H9 (cell line): ENCODE measurements at regions not wholly inside any gene's neighbourhood (a gene's known extent, or its start where the extent isn't known, plus 50 kb on each side); places are given as distances from the start of the nearest gene placed in this dataset.

Experiments
- DNase-seq: peaks from one replicate; pipeline ENCODE4 v3.0.0-alpha.2; 2017
- H2AFZ ChIP-seq: one replicate; pipeline ENCODE4 v1.6.1; 2013; ENCODE audit warnings: mild to moderate bottlenecking, low read length, control low read depth, moderate library complexity
- H2AK5ac ChIP-seq: 2 replicates; pipeline ENCODE4 v1.6.1; 2013; ENCODE audit warnings: low read length, control low read depth, mixed read lengths; ENCODE audit not compliant: insufficient read length
- H2BK120ac ChIP-seq: one replicate; pipeline ENCODE4 v1.6.1; 2013; ENCODE audit warnings: low read depth, mild to moderate bottlenecking, low read length, control low read depth, inconsistent platforms; ENCODE audit not compliant: poor library complexity, severe bottlenecking
- H2BK12ac ChIP-seq: 2 replicates; pipeline ENCODE4 v1.6.1; 2013; ENCODE audit warnings: low read length, control low read depth, mixed read lengths, low read depth; ENCODE audit not compliant: insufficient read length
- H2BK15ac ChIP-seq: 2 replicates; pipeline ENCODE4 v1.6.1; 2013; ENCODE audit warnings: low read depth, low read length, control low read depth
- H2BK20ac ChIP-seq: one replicate; pipeline ENCODE4 v1.6.1; 2013; ENCODE audit warnings: low read depth, mild to moderate bottlenecking, low read length, control low read depth, inconsistent platforms; ENCODE audit not compliant: poor library complexity, severe bottlenecking
- H2BK5ac ChIP-seq: 2 replicates; pipeline ENCODE4 v1.6.1; 2013; ENCODE audit warnings: low read length, control low read depth, mixed read lengths; ENCODE audit not compliant: insufficient read length
- H3K14ac ChIP-seq: 2 replicates; pipeline ENCODE4 v1.6.1; 2013; ENCODE audit warnings: low read length, control low read depth; ENCODE audit not compliant: insufficient read depth
- H3K18ac ChIP-seq: 2 replicates; pipeline ENCODE4 v1.6.1; 2013; ENCODE audit warnings: low read depth, mild to moderate bottlenecking, mixed read lengths, low read length, control low read depth; ENCODE audit not compliant: insufficient read length
- H3K23ac ChIP-seq: 2 replicates; pipeline ENCODE4 v1.6.1; 2013; ENCODE audit warnings: low read length, control low read depth, mixed read lengths, low read depth; ENCODE audit not compliant: insufficient read length
- H3K23me2 ChIP-seq: 2 replicates; pipeline ENCODE4 v1.6.1; 2013; ENCODE audit warnings: low read depth, mild to moderate bottlenecking, mixed read lengths, low read length, control low read depth; ENCODE audit not compliant: insufficient read length, poor library complexity, severe bottlenecking
- H3K27ac ChIP-seq: 2 replicates; pipeline ENCODE4 v1.5.1; 2013; ENCODE audit warnings: low read length, control low read depth, mixed read lengths, low read depth; ENCODE audit not compliant: insufficient read length
- H3K27me3 ChIP-seq: 2 replicates; pipeline ENCODE4 v1.6.1; 2013; ENCODE audit warnings: low read length, control low read depth, inconsistent platforms; ENCODE audit not compliant: insufficient read depth
- H3K4ac ChIP-seq: 2 replicates; pipeline ENCODE4 v1.6.1; 2013; ENCODE audit warnings: low read depth, mild to moderate bottlenecking, control low read depth, inconsistent platforms, low read length, moderate library complexity
- H3K4me1 ChIP-seq: 2 replicates; pipeline ENCODE4 v1.6.1; 2013; ENCODE audit warnings: low read length, control low read depth, inconsistent platforms; ENCODE audit not compliant: insufficient read depth
- H3K4me2 ChIP-seq: 2 replicates; pipeline ENCODE4 v1.6.1; 2013; ENCODE audit warnings: low read length, control low read depth, mixed read lengths; ENCODE audit not compliant: insufficient read length, insufficient read depth
- H3K56ac ChIP-seq: 2 replicates; pipeline ENCODE4 v1.6.1; 2013; ENCODE audit warnings: low read depth, mild to moderate bottlenecking, mixed read lengths, low read length, control low read depth; ENCODE audit not compliant: insufficient read length
- H3K79me1 ChIP-seq: 2 replicates; pipeline ENCODE4 v1.6.1; 2013; ENCODE audit warnings: low read depth, mild to moderate bottlenecking, moderate library complexity, low read length, control low read depth, inconsistent platforms; ENCODE audit not compliant: insufficient read depth, poor library complexity, severe bottlenecking
- H3K79me2 ChIP-seq: 2 replicates; pipeline ENCODE4 v1.6.1; 2013; ENCODE audit warnings: low read length, control low read depth, inconsistent platforms; ENCODE audit not compliant: insufficient read depth
- H3K9ac ChIP-seq: 2 replicates; pipeline ENCODE4 v1.6.1; 2013; ENCODE audit warnings: low read length, control low read depth, mixed read lengths; ENCODE audit not compliant: insufficient read length; ENCODE audit errors: extremely low read depth
- H3K9me3 ChIP-seq: one replicate; pipeline ENCODE4 v1.6.1; 2013; ENCODE audit warnings: low read depth, low read length, inconsistent platforms; ENCODE audit not compliant: control insufficient read depth
- H3T11ph ChIP-seq: one replicate; pipeline ENCODE4 v1.6.1; 2013; ENCODE audit warnings: mild to moderate bottlenecking, low read length, control low read depth, inconsistent platforms
- H4K20me1 ChIP-seq: one replicate; pipeline ENCODE4 v1.6.1; 2013; ENCODE audit not compliant: control insufficient read depth, insufficient read length, insufficient read depth
- H4K5ac ChIP-seq: 2 replicates; pipeline ENCODE4 v1.6.1; 2013; ENCODE audit warnings: low read depth, mild to moderate bottlenecking, mixed read lengths, low read length, control low read depth; ENCODE audit not compliant: insufficient read length
- H4K8ac ChIP-seq: replicated peaks from 2 replicates; pipeline ENCODE4 v1.6.1; 2013; ENCODE audit warnings: low read length, control low read depth, mixed read lengths, low read depth; ENCODE audit not compliant: insufficient read length
- H4K91ac ChIP-seq: 2 replicates; pipeline ENCODE4 v1.6.1; 2013; ENCODE audit warnings: low read depth, mild to moderate bottlenecking, moderate library complexity, mixed read lengths, low read length, control low read depth; ENCODE audit not compliant: insufficient read length
- H3K27ac Mint-ChIP-seq, 3 experiments: 2 replicates in 2 of 3; 3 replicates in 1 of 3; pipeline ENCODE4 v1.8.0; 2020 to 2021; ENCODE audit warnings: mixed read lengths in 3 of 3, mild to moderate bottlenecking in 1 of 3, moderate library complexity in 1 of 3
- H3K27me3 Mint-ChIP-seq: 2 replicates; pipeline ENCODE4 v1.8.0; 2021; ENCODE audit warnings: low read depth, mild to moderate bottlenecking, moderate library complexity, mixed read lengths
- H3K36me3 Mint-ChIP-seq, 3 experiments: 2 replicates in 2 of 3; 3 replicates in 1 of 3; pipeline ENCODE4 v1.8.0; 2020 to 2021; ENCODE audit warnings: low read depth in 3 of 3, mixed read lengths in 3 of 3; ENCODE audit not compliant: insufficient read depth in 1 of 3
- H3K4me1 Mint-ChIP-seq, 2 experiments: 2 replicates each; pipeline ENCODE4 v1.8.0; 2020; ENCODE audit warnings: mixed read lengths in 2 of 2
- H3K4me3 Mint-ChIP-seq, 2 experiments: 2 replicates in 1 of 2; 3 replicates in 1 of 2; pipeline ENCODE4 v1.8.0; 2020 to 2021; ENCODE audit warnings: mild to moderate bottlenecking in 2 of 2, mixed read lengths in 2 of 2, moderate library complexity in 1 of 2
- H3K9me3 Mint-ChIP-seq, 2 experiments: 2 replicates in 1 of 2; 3 replicates in 1 of 2; pipeline ENCODE4 v1.8.0; 2020; ENCODE audit warnings: mild to moderate bottlenecking in 2 of 2, mixed read lengths in 2 of 2, moderate library complexity in 1 of 2
- WGBS: extraction: QIAGEN DNeasy Blood & Tissue Kit; methylation state at CpG from one replicate; pipeline ENCODE4 v1.1.7; 2013; ENCODE audit warnings: missing lambda C conversion rate, low lambda C conversion rate, mixed read lengths; ENCODE audit not compliant: insufficient read length; ENCODE audit errors: extremely low coverage; 5-methylcytosine and 5-hydroxymethylcytosine counted together
- TF ChIP-seq, protein P1 (sequence below): fragments of 200-600 bp; sonication (generic); conservative IDR thresholded peaks from 3 replicates; pipeline ENCODE4 v1.8.0; 2021; ENCODE audit warnings: antibody characterized with exemption, mild to moderate bottlenecking

DNA sequence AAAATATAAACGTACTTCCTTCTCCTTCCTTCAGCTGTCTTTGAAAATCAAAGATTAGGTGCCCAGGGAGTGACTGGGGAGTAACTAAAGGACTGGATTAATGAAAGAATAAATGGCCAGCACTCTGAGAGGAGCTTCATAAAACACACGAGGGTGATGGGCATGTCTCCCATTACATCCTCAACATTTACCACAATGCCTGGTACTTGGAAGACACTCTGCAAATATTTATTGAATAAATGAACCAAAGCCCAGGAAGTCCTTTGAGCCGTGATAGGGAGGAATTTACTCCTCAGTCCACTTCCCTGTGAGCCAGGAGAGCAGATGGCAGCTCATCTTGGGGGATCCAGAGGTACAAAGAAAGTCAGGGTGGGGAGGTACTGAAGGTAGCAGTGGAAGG is 96.3 kb downstream of the RAB11FIP2 start:
- Histone ChIP-seq H3K4me2 (no peak overlapping the region), H4K5ac (no peak overlapping the region), H2AFZ (no peak overlapping the region), H3K27ac (no peak overlapping the region), H2BK12ac (no peak overlapping the region), H3K27me3 (no peaks in the 10 kb centered on the region), H4K91ac (no peak overlapping the region), H2BK20ac (no peak overlapping the region), H3K79me1 (no peaks in the 10 kb centered on the region), H3K4me1 (no peaks in the 10 kb centered on the region), H2BK5ac (no peak overlapping the region), H3K9ac (no peak overlapping the region), H3K23ac (no peak overlapping the region), H3K18ac (no peak overlapping the region), H3T11ph (no peak overlapping the region), H3K56ac (no peak overlapping the region), H2AK5ac (no peak overlapping the region), H2BK120ac (no peak overlapping the region), H3K14ac (no peak overlapping the region), H4K20me1 (no peaks in the 10 kb centered on the region), H3K9me3 (no peaks in the 10 kb centered on the region), H3K79me2 (no peaks in the 10 kb centered on the region), H2BK15ac (no peak overlapping the region), H3K23me2 (no peaks in the 10 kb centered on the region), H3K4ac (no peak overlapping the region), H4K8ac (no peak overlapping the region)
- Mint-ChIP-seq H3K27me3 (peaks cover 2% of the 10 kb centered on the region; the same call in 1 of the 2 replicates), H3K9me3 (no peaks in the 10 kb centered on the region), H3K4me3 (no peak overlapping the region), H3K27ac (no peak overlapping the region), H3K4me1 (peaks cover 0 to under 1% of the 10 kb centered on the region in 2 experiments; a peak in 1 of 4 replicates), H3K36me3 (no peaks in the 10 kb centered on the region; a peak in 1 of 7 replicates)
- no peak for DNase-seq
- WGBS, result no CpG with 5 or more reads among the region's 3 CpGs
- TF ChIP-seq, protein P1, sequence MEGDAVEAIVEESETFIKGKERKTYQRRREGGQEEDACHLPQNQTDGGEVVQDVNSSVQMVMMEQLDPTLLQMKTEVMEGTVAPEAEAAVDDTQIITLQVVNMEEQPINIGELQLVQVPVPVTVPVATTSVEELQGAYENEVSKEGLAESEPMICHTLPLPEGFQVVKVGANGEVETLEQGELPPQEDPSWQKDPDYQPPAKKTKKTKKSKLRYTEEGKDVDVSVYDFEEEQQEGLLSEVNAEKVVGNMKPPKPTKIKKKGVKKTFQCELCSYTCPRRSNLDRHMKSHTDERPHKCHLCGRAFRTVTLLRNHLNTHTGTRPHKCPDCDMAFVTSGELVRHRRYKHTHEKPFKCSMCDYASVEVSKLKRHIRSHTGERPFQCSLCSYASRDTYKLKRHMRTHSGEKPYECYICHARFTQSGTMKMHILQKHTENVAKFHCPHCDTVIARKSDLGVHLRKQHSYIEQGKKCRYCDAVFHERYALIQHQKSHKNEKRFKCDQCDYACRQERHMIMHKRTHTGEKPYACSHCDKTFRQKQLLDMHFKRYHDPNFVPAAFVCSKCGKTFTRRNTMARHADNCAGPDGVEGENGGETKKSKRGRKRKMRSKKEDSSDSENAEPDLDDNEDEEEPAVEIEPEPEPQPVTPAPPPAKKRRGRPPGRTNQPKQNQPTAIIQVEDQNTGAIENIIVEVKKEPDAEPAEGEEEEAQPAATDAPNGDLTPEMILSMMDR, result no peak
